K562 (cell line): ENCODE measurements at regions not wholly inside any gene's neighbourhood (a gene's known extent, or its start where the extent isn't known, plus 50 kb on each side); places are given as distances from the start of the nearest gene placed in this dataset.
A peak's percentile ranks its signal among the peaks of the same experiment; 100 is the strongest.

Experiments used
- ATAC-seq: fragments of 200-7000 bp; cut with Tn5 transposase; 3 replicates; pipeline ENCODE4 v1.9.1; 2020; ENCODE audit warnings: moderate library complexity
- BruUV-seq: library from RNA; stranded (reverse); fragments of 400-500 nt; replicated peaks from 2 replicates; lab custom pipeline; 2021; lab: Mats Ljungman, UMichigan
- CTCF ChIA-PET: fragments of 300-600 bp; formaldehyde crosslinking; extraction: SDS; loops from one replicate; lab custom pipeline; 2021; ENCODE audit warnings: low intra/inter-chr PET ratio; lab: Yijun Ruan, JAX
- POLR2A ChIA-PET: fragments of 300-600, 350-650 bp; sonication (Branson Sonifier 250); formaldehyde crosslinking; extraction: SDS; loops from one replicate; lab custom pipeline; 2021; ENCODE audit warnings: antibody characterized with exemption, inconsistent platforms; lab: Yijun Ruan, JAX
- DNase-seq, 4 experiments: peaks; one replicate each; pipeline versions ENCODE4 v3.0.0 to v3.0.0-alpha.2; 2011 to 2018; ENCODE audit warnings: low spot score in 3 of 4, mixed read lengths in 3 of 4; ENCODE audit errors: extremely low read depth in 1 of 4
- FAIRE-seq: peaks from 2 replicates; lab custom pipeline; 2011; peaks lifted over from hg19 to GRCh38; lab: Jason Lieb, UNC
- H2AFZ ChIP-seq: 2 replicates; pipeline ENCODE4 v1.6.0; 2011; ENCODE audit warnings: low read depth, low read length, control low read depth, inconsistent platforms
- H3K27ac ChIP-seq: fragments of 200-600 bp; 3 replicates; pipeline ENCODE4 v1.8.0; 2011; ENCODE audit warnings: low read depth, mild to moderate bottlenecking, control low read depth, inconsistent platforms, low read length, moderate library complexity, mixed read lengths; ENCODE audit errors: extremely low read depth
- H3K27me3 ChIP-seq, 2 experiments: fragments of 300-600 bp in 1 of 2; 2 replicates in 1 of 2; 3 replicates in 1 of 2; pipeline versions ENCODE4 v1.6.0 to v1.8.0; 2011; ENCODE audit warnings: inconsistent platforms in 2 of 2, low read length in 2 of 2, mild to moderate bottlenecking in 1 of 2, mixed read lengths in 1 of 2, moderate library complexity in 1 of 2; ENCODE audit not compliant: control insufficient read depth in 2 of 2, insufficient read depth in 2 of 2
- H3K36me3 ChIP-seq: fragments of 300-600 bp; 3 replicates; pipeline ENCODE4 v1.8.0; 2011; ENCODE audit warnings: mild to moderate bottlenecking, low read length, inconsistent platforms; ENCODE audit not compliant: control insufficient read depth, insufficient read depth
- H3K4me1 ChIP-seq, 2 experiments: fragments of 200-600 bp in 1 of 2; replicated peaks in 1 of 2; 2 replicates in 1 of 2; 3 replicates in 1 of 2; pipeline versions ENCODE4 v1.5.1 to v1.8.0; 2011; ENCODE audit warnings: inconsistent platforms in 2 of 2, low read length in 2 of 2, mild to moderate bottlenecking in 1 of 2, mixed read lengths in 1 of 2, moderate library complexity in 1 of 2; ENCODE audit not compliant: control insufficient read depth in 2 of 2, insufficient read depth in 2 of 2
- H3K4me2 ChIP-seq: 2 replicates; pipeline ENCODE4 v1.6.1; 2011; ENCODE audit warnings: low read length, control low read depth, inconsistent platforms, mixed read lengths; ENCODE audit not compliant: insufficient read depth
- H3K4me3 ChIP-seq: fragments of 200-600 bp; sonication (generic), shearing (Covaris generic); 2 replicates; pipeline ENCODE4 v1.5.1; 2016; ENCODE audit warnings: control low read depth, inconsistent platforms
- H3K79me2 ChIP-seq: fragments of 200-600 bp; 3 replicates; pipeline ENCODE4 v1.8.0; 2011; ENCODE audit warnings: low read length, inconsistent platforms; ENCODE audit not compliant: control insufficient read depth, insufficient read depth
- H3K9ac ChIP-seq, 2 experiments: 2 replicates each; pipeline versions ENCODE4 v1.6.0 to v1.6.1; 2011; ENCODE audit warnings: low read depth in 2 of 2, low read length in 2 of 2, control low read depth in 1 of 2, inconsistent platforms in 1 of 2, mild to moderate bottlenecking in 1 of 2, mixed read lengths in 1 of 2; ENCODE audit not compliant: insufficient read depth in 1 of 2
- H3K9me1 ChIP-seq: one replicate; pipeline ENCODE4 v1.6.0; 2011; ENCODE audit warnings: inconsistent platforms, mild to moderate bottlenecking, low read length, moderate library complexity; ENCODE audit not compliant: control insufficient read depth, insufficient read depth
- H3K9me3 ChIP-seq: replicated peaks from 2 replicates; pipeline ENCODE4 v1.5.1; 2011; ENCODE audit warnings: low read depth, low read length, inconsistent platforms; ENCODE audit not compliant: control insufficient read depth, insufficient read depth
- H4K20me1 ChIP-seq: replicated peaks from 2 replicates; pipeline ENCODE4 v1.6.1; 2011; ENCODE audit warnings: low read length, inconsistent platforms, mixed read lengths; ENCODE audit not compliant: control insufficient read depth, insufficient read depth
- CEBPB ChIP-seq: fragments of 450-650 bp; IDR thresholded peaks from 2 replicates; pipeline ENCODE4 v1.6.1; 2016; ENCODE audit warnings: missing genetic modification characterization, missing compliant biosample characterization
- CREB1 ChIP-seq, 2 experiments: sonication (generic) in 1 of 2; formaldehyde crosslinking in 1 of 2; IDR thresholded peaks; 2 replicates each; pipeline versions ENCODE4 v1.6.1 to v1.8.0; 2012 to 2022; ENCODE audit warnings: inconsistent platforms in 1 of 2, mild to moderate bottlenecking in 1 of 2, missing genetic modification reagents in 1 of 2, moderate library complexity in 1 of 2
- E2F3 ChIP-seq: fragments of 250-450 bp; sonication (Bioruptor Pico); IDR thresholded peaks from 2 replicates; pipeline ENCODE4 v1.4.0; 2020; ENCODE audit warnings: mild to moderate bottlenecking
- MYNN ChIP-seq, 2 experiments: sonication (generic); formaldehyde crosslinking in 1 of 2; IDR thresholded peaks; 2 replicates each; pipeline versions ENCODE4 v1.5.0 to v1.6.1; 2016 to 2020; ENCODE audit warnings: antibody characterized with exemption in 1 of 2, missing genetic modification reagents in 1 of 2
- ZNF121 ChIP-seq: sonication (generic); formaldehyde crosslinking; conservative IDR thresholded peaks from 2 replicates; pipeline ENCODE4 v1.8.0; 2022; ENCODE audit warnings: missing genetic modification reagents
- WGBS: fragments of 100-300 bp; shearing (Covaris generic); methylation state at CpG from one replicate; pipeline ENCODE4 v1.1.6; 2016; ENCODE audit warnings: low coverage, mixed read lengths; ENCODE audit not compliant: insufficient coverage; ENCODE audit errors: missing lambda C conversion rate; 5-methylcytosine and 5-hydroxymethylcytosine counted together
- in situ Hi-C: fragments of 300-500 bp; cut with MboI; formaldehyde crosslinking; loops from 4 replicates; pipeline ENCODE4 v1.15.0; 2018; ENCODE audit warnings: inconsistent platforms, mixed read lengths
- intact Hi-C: fragments of 100-400 bp; cut with micrococcal nuclease; formaldehyde crosslinking; loops from 2 replicates; pipeline ENCODE4 v1.14.2; 2022

- Histone ChIP-seq H3K4me3 (no peak overlapping the region), H3K4me1 (no peaks in the 10 kb centered on the region), H2AFZ (no peak overlapping the region), H4K20me1 (no peaks in the 10 kb centered on the region), H3K27ac (no peak overlapping the region), H3K79me2 (no peaks in the 10 kb centered on the region), H3K9me1 (no peaks in the 10 kb centered on the region), H3K36me3 (no peaks in the 10 kb centered on the region), H3K27me3 (no peaks in the 10 kb centered on the region)
- ATAC-seq = no peak
- POLR2A ChIA-PET = no interaction called here
- 1% methylated on average over 4 of the region's 4 CpGs for WGBS
- no peak for FAIRE-seq
- intact Hi-C loops = loop anchor here (10.0 kb wide), 1 partner anchor 781 kb away; no protein-coding TSS in a partner anchor
- no TSS peak for BruUV-seq
- CTCF ChIA-PET = no interaction called here
- in situ Hi-C loops = no loop called here
- DNase-seq = no peak
- TF ChIP-seq CREB1 (IDR thresholded peaks at IDR 0.05) (no peak), CREB1 (CRISPR knock-in tag; IDR thresholded peaks at IDR 0.05) (no peak), E2F3 (CRISPR knock-in tag) (no peak), CEBPB (tag) (peak; percentile 35), ZNF121 (CRISPR knock-in tag) (no peak), MYNN (IDR thresholded peaks at IDR 0.05) (no peak), MYNN (CRISPR knock-in tag; IDR thresholded peaks at IDR 0.05) (no peak)
- TF ChIP-seq, all 486 proteins: peak for 1
- H3K9ac ChIP-seq = no peak overlapping the region
- H3K4me2 ChIP-seq = no peak overlapping the region
- no peaks in the 10 kb centered on the region for H3K9me3 ChIP-seq
Observed at GRCh38 chr2:66694087-66694860, 259.3 kb downstream of the MEIS1 start.
